T-cell (primary cell): ENCODE measurements at regions not wholly inside any gene's neighbourhood (a gene's known extent, or its start where the extent isn't known, plus 50 kb on each side); places are given as distances from the start of the nearest gene placed in this dataset.
A peak's percentile ranks its signal among the peaks of the same experiment; 100 is the strongest.

Experiments used
- ATAC-seq, 4 experiments: fragments of 200-7000 bp in 3 of 4; fragments of 150-1000 bp in 1 of 4; cut with Tn5 transposase; replicated peaks in 1 of 4; 1 replicate in 3 of 4; 2 replicates in 1 of 4; pipeline ENCODE4 v1.10.0; 2021; ENCODE audit warnings: moderate library complexity in 3 of 4, mild to moderate bottlenecking in 2 of 4, moderate number of reproducible peaks in 1 of 4
- CTCF ChIA-PET, 2 donors: fragments of 300-600 bp; sonication (Branson Sonifier 250); formaldehyde crosslinking; loops; one replicate each; lab custom pipeline; 2022; ENCODE audit warnings: antibody characterized with exemption in 2 of 2; lab: Charles Lee
- POLR2A ChIA-PET, 2 donors: fragments of 300-600 bp; sonication (Branson Sonifier 250); formaldehyde crosslinking; loops; one replicate each; lab custom pipeline; 2022; ENCODE audit warnings: antibody characterized with exemption in 2 of 2; lab: Charles Lee
- DNase-seq, 35 experiments: peaks; one replicate each; pipeline versions ENCODE4 v3.0.0 to v3.0.0-alpha.2; 2013 to 2023
- H3K27ac ChIP-seq: one replicate; pipeline ENCODE4 v1.5.1; 2013; ENCODE audit warnings: low read length
- H3K27me3 ChIP-seq, 2 experiments: replicated peaks in 1 of 2; 1 replicate in 1 of 2; 2 replicates in 1 of 2; pipeline versions ENCODE4 v1.6.1 to v1.7.0; 2013; ENCODE audit warnings: low read length in 1 of 2, mixed read lengths in 1 of 2; ENCODE audit not compliant: control insufficient read depth in 2 of 2, insufficient read depth in 2 of 2; ENCODE audit errors: extremely low read depth in 1 of 2
- H3K36me3 ChIP-seq, 2 donors: 1 replicate in 1 of 2; 2 replicates in 1 of 2; pipeline versions ENCODE4 v1.6.1 to v1.7.0; 2013; ENCODE audit warnings: low read length in 1 of 2; ENCODE audit not compliant: control insufficient read depth in 2 of 2, insufficient read depth in 1 of 2; ENCODE audit errors: extremely low read depth in 1 of 2
- H3K4me1 ChIP-seq, 2 experiments: 1 replicate in 1 of 2; 2 replicates in 1 of 2; pipeline versions ENCODE4 v1.6.1 to v1.7.0; 2013; ENCODE audit warnings: low read length in 2 of 2, mixed read lengths in 1 of 2; ENCODE audit not compliant: insufficient read depth in 2 of 2, control insufficient read depth in 1 of 2; ENCODE audit errors: extremely low read depth in 1 of 2
- H3K4me3 ChIP-seq, 2 donors: 1 replicate in 1 of 2; 2 replicates in 1 of 2; pipeline versions ENCODE4 v1.5.1 to v1.7.0; 2013; ENCODE audit warnings: mild to moderate bottlenecking in 2 of 2, low read length in 1 of 2, moderate library complexity in 1 of 2; ENCODE audit not compliant: control insufficient read depth in 1 of 2; ENCODE audit errors: extremely low read depth in 1 of 2
- H3K9me3 ChIP-seq: 2 replicates; pipeline ENCODE4 v1.7.0; 2013
- H3K27ac Mint-ChIP-seq, 2 donors: one replicate each; pipeline ENCODE4 v1.8.0; 2020 to 2021; ENCODE audit warnings: mild to moderate bottlenecking in 2 of 2, mixed read lengths in 2 of 2
- H3K27me3 Mint-ChIP-seq, 2 donors: one replicate each; pipeline ENCODE4 v1.8.0; 2021 to 2022; ENCODE audit warnings: mixed read lengths in 2 of 2
- H3K36me3 Mint-ChIP-seq: one replicate; pipeline ENCODE4 v1.8.0; 2021; ENCODE audit warnings: mixed read lengths
- H3K4me1 Mint-ChIP-seq, 3 donors: one replicate each; pipeline ENCODE4 v1.8.0; 2020 to 2022; ENCODE audit warnings: mixed read lengths in 3 of 3, mild to moderate bottlenecking in 1 of 3
- H3K4me3 Mint-ChIP-seq, 3 donors: one replicate each; pipeline ENCODE4 v1.8.0; 2020 to 2022; ENCODE audit warnings: mild to moderate bottlenecking in 3 of 3, mixed read lengths in 3 of 3, moderate library complexity in 3 of 3
- H3K9me3 Mint-ChIP-seq, 3 donors: one replicate each; pipeline ENCODE4 v1.8.0; 2020 to 2022; ENCODE audit warnings: mixed read lengths in 3 of 3
- WGBS: methylation state at CpG from one replicate; pipeline ENCODE4 v1.1.5; 2013; ENCODE audit warnings: missing lambda C conversion rate; ENCODE audit not compliant: insufficient coverage; 5-methylcytosine and 5-hydroxymethylcytosine counted together

GRCh38 chr1:228821252-228821651 lies 86.0 kb downstream of the RHOU start:
- H3K9me3 Mint-ChIP-seq = no peaks in the 10 kb centered on the region
- no peaks in the 10 kb centered on the region for H3K36me3 Mint-ChIP-seq
- no peaks in the 10 kb centered on the region for H3K36me3 ChIP-seq
- peaks cover 6 to 8% (median 6%) of the 10 kb centered on the region in 3 donors for H3K4me1 Mint-ChIP-seq
- ChIA-PET CTCF (no interaction called here), POLR2A (no interaction called here)
- H3K27ac ChIP-seq = no peak overlapping the region
- DNase-seq (no peak), ATAC-seq (no peak)
- WGBS = no CpG with 5 or more reads among the region's 2 CpGs
- no peak overlapping the region for H3K4me3 Mint-ChIP-seq
- no peak overlapping the region for H3K4me3 ChIP-seq
- no peak overlapping the region for H3K27ac Mint-ChIP-seq
- no peaks in the 10 kb centered on the region for H3K27me3 Mint-ChIP-seq
- H3K4me1 ChIP-seq = peaks cover 0 to 5% of the 10 kb centered on the region in 2 experiments
- H3K27me3 ChIP-seq = no peaks in the 10 kb centered on the region
- H3K9me3 ChIP-seq = no peaks in the 10 kb centered on the region

GRCh38 chr1:228823200-228823599 lies 87.9 kb downstream of the RHOU start:
- Histone ChIP-seq H3K36me3 (no peaks in the 10 kb centered on the region), H3K9me3 (no peaks in the 10 kb centered on the region), H3K4me3 (no peak overlapping the region), H3K4me1 (peaks cover 0 to 9% of the 10 kb centered on the region in 2 experiments), H3K27me3 (no peaks in the 10 kb centered on the region), H3K27ac (no peak overlapping the region)
- peaks cover 0 to 3% of the 10 kb centered on the region in 2 donors for H3K27me3 Mint-ChIP-seq
- no peak for ATAC-seq
- no peak for DNase-seq
- no peaks in the 10 kb centered on the region for H3K36me3 Mint-ChIP-seq
- no peak overlapping the region for H3K4me3 Mint-ChIP-seq
- WGBS = no CpG with 5 or more reads among the region's 3 CpGs
- H3K9me3 Mint-ChIP-seq = no peaks in the 10 kb centered on the region
- ChIA-PET CTCF (no interaction called here), POLR2A (no interaction called here)
- H3K4me1 Mint-ChIP-seq = peaks cover 11 to 15% (median 13%) of the 10 kb centered on the region in 3 donors
- no peak overlapping the region for H3K27ac Mint-ChIP-seq

GRCh38 chr1:228824366-228824765 lies 89.1 kb downstream of the RHOU start:
- no peak for DNase-seq
- Mint-ChIP-seq H3K4me3 (no peak overlapping the region), H3K27me3 (peaks cover 0 to 3% of the 10 kb centered on the region in 2 donors), H3K4me1 (peaks cover 11 to 15% (median 13%) of the 10 kb centered on the region in 3 donors), H3K36me3 (no peaks in the 10 kb centered on the region), H3K9me3 (no peaks in the 10 kb centered on the region), H3K27ac (no peak overlapping the region)
- peaks cover 0 to 9% of the 10 kb centered on the region in 2 experiments for H3K4me1 ChIP-seq
- no peak overlapping the region for H3K4me3 ChIP-seq
- ChIA-PET POLR2A (no interaction called here), CTCF (no interaction called here)
- H3K27me3 ChIP-seq = no peaks in the 10 kb centered on the region
- no peaks in the 10 kb centered on the region for H3K36me3 ChIP-seq
- H3K27ac ChIP-seq = no peak overlapping the region
- no peaks in the 10 kb centered on the region for H3K9me3 ChIP-seq
- WGBS = no CpG with 5 or more reads among the region's 7 CpGs
- no peak for ATAC-seq

- H3K27me3 Mint-ChIP-seq = peaks cover 0 to 3% of the 10 kb centered on the region in 2 donors
- no peak overlapping the region for H3K4me3 ChIP-seq
- peaks cover 0 to 10% of the 10 kb centered on the region in 2 experiments for H3K4me1 ChIP-seq
- ATAC-seq = no peak
- H3K9me3 ChIP-seq = no peaks in the 10 kb centered on the region
- no peaks in the 10 kb centered on the region for H3K36me3 ChIP-seq
- H3K27ac ChIP-seq = no peak overlapping the region
- peaks cover 11 to 15% (median 15%) of the 10 kb centered on the region in 3 donors for H3K4me1 Mint-ChIP-seq
- CTCF ChIA-PET = no interaction called here
- H3K27ac Mint-ChIP-seq = no peak overlapping the region
- H3K36me3 Mint-ChIP-seq = no peaks in the 10 kb centered on the region
- DNase-seq = no peak
- H3K9me3 Mint-ChIP-seq = no peaks in the 10 kb centered on the region
- no peaks in the 10 kb centered on the region for H3K27me3 ChIP-seq
- POLR2A ChIA-PET = no interaction called here
- H3K4me3 Mint-ChIP-seq = no peak overlapping the region
Observed at GRCh38 chr1:228825041-228825440, 89.8 kb downstream of the RHOU start.

GRCh38 chr1:228825840-228826484 lies 90.7 kb downstream of the RHOU start:
- no peaks in the 10 kb centered on the region for H3K36me3 Mint-ChIP-seq
- DNase-seq (no peak), ATAC-seq (peak in 2 of 4 experiments; percentile 29 to 43)
- ChIA-PET POLR2A (no interaction called here), CTCF (no interaction called here)
- no peaks in the 10 kb centered on the region for H3K9me3 ChIP-seq
- peaks cover 13 to 20% (median 16%) of the 10 kb centered on the region in 3 donors for H3K4me1 Mint-ChIP-seq
- H3K4me3 ChIP-seq = no peak overlapping the region
- peaks cover 0 to 19% of the 10 kb centered on the region in 2 experiments for H3K4me1 ChIP-seq
- peak overlapping the region in 1 of 2 donors; percentile 29 for H3K27ac Mint-ChIP-seq
- H3K27me3 ChIP-seq = no peaks in the 10 kb centered on the region
- no peaks in the 10 kb centered on the region for H3K36me3 ChIP-seq
- H3K27ac ChIP-seq = no peak overlapping the region
- H3K27me3 Mint-ChIP-seq = peaks cover 0 to 3% of the 10 kb centered on the region in 2 donors
- 52% methylated on average over 2 of the region's 5 CpGs for WGBS
- H3K9me3 Mint-ChIP-seq = no peaks in the 10 kb centered on the region
- no peak overlapping the region for H3K4me3 Mint-ChIP-seq

- Histone ChIP-seq H3K9me3 (no peaks in the 10 kb centered on the region), H3K36me3 (no peaks in the 10 kb centered on the region), H3K27ac (no peak overlapping the region), H3K27me3 (no peaks in the 10 kb centered on the region), H3K4me1 (peaks cover 0 to 23% of the 10 kb centered on the region in 2 experiments), H3K4me3 (no peak overlapping the region)
- Mint-ChIP-seq H3K4me1 (peaks cover 19 to 26% (median 26%) of the 10 kb centered on the region in 3 donors), H3K4me3 (no peak overlapping the region), H3K27ac (no peak overlapping the region), H3K9me3 (no peaks in the 10 kb centered on the region), H3K27me3 (peaks cover 0 to 3% of the 10 kb centered on the region in 2 donors), H3K36me3 (no peaks in the 10 kb centered on the region)
- WGBS = 100% methylated on average over 1 of the region's 3 CpGs
- DNase-seq (no peak), ATAC-seq (no peak)
- CTCF ChIA-PET = no interaction called here
- POLR2A ChIA-PET = no interaction called here
Observed at GRCh38 chr1:228827019-228827418, 91.7 kb downstream of the RHOU start.
